ENCODE measurements at regions not wholly inside any gene's neighbourhood (a gene's known extent, or its start where the extent isn't known, plus 50 kb on each side); places are given as distances from the start of the nearest gene placed in this dataset.

DNA sequence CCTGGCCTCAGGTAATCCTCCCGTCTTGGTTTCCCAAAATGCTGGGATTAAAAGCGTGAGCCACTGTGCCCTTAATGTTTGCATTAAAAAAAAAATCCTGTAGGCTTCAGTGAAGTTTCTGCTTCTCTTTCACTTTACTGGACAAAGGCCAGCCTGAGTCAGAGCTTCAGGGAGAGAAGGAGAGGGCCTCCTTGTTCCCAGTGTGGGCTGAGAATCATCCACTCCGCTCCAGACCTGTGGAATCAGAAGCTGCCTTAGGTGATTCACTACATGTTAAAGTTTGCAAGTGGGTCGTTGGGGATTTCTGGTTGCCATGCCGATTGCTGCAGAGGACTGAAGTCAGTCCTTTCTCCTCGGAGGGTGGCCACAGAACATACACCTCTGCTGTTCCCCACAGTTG lies 113.3 kb upstream of the EEF1E1 start:
- peaks cover 0 to 10% (median 0%) of the 10 kb centered on the region in 4 donors for H3K4me1 ChIP-seq
- H3K4me3 ChIP-seq: no peak overlapping the region
- TF ChIP-seq, protein P1, sequence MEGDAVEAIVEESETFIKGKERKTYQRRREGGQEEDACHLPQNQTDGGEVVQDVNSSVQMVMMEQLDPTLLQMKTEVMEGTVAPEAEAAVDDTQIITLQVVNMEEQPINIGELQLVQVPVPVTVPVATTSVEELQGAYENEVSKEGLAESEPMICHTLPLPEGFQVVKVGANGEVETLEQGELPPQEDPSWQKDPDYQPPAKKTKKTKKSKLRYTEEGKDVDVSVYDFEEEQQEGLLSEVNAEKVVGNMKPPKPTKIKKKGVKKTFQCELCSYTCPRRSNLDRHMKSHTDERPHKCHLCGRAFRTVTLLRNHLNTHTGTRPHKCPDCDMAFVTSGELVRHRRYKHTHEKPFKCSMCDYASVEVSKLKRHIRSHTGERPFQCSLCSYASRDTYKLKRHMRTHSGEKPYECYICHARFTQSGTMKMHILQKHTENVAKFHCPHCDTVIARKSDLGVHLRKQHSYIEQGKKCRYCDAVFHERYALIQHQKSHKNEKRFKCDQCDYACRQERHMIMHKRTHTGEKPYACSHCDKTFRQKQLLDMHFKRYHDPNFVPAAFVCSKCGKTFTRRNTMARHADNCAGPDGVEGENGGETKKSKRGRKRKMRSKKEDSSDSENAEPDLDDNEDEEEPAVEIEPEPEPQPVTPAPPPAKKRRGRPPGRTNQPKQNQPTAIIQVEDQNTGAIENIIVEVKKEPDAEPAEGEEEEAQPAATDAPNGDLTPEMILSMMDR (IDR thresholded peaks at IDR 0.05): no peak
- H3K36me3 ChIP-seq: no peaks in the 10 kb centered on the region
- intact Hi-C loops (cut with DNase I; ENCODE audit: low total_unique reads): no loop called here
- no peak for DNase-seq
- no peaks in the 10 kb centered on the region for H3K27me3 ChIP-seq
- H3K27ac ChIP-seq: no peak overlapping the region
- no peaks in the 10 kb centered on the region for H3K9me3 ChIP-seq

DNA sequence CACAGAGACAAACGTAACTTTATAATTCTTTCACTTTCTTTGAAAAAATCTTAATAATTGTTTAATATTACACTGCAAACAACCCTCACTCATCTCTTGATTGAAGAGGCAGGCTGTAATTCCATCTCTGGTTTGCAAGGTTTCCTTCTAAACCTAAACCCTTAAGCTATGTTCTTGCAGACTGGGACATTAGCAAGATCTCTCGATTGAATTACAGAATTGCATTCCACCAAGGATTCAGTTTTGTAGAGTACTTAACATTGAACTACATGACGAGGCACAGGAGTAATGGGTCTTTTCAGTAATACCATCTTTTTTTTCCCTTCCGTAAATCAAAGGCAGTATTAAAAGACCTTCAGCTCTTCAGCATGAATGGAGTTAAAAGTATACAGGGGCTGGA lies 111.6 kb upstream of the EEF1E1 start:
- TF ChIP-seq, protein P1 (IDR thresholded peaks at IDR 0.05): no peak
- no peaks in the 10 kb centered on the region for H3K36me3 ChIP-seq
- H3K27me3 ChIP-seq: no peaks in the 10 kb centered on the region
- peaks cover 0 to 7% (median 0%) of the 10 kb centered on the region in 4 donors for H3K4me1 ChIP-seq
- H3K27ac ChIP-seq: no peak overlapping the region
- intact Hi-C loops (cut with DNase I; ENCODE audit: low total_unique reads): no loop called here
- no peak for DNase-seq
- H3K4me3 ChIP-seq: no peak overlapping the region
- no peaks in the 10 kb centered on the region for H3K9me3 ChIP-seq

DNA sequence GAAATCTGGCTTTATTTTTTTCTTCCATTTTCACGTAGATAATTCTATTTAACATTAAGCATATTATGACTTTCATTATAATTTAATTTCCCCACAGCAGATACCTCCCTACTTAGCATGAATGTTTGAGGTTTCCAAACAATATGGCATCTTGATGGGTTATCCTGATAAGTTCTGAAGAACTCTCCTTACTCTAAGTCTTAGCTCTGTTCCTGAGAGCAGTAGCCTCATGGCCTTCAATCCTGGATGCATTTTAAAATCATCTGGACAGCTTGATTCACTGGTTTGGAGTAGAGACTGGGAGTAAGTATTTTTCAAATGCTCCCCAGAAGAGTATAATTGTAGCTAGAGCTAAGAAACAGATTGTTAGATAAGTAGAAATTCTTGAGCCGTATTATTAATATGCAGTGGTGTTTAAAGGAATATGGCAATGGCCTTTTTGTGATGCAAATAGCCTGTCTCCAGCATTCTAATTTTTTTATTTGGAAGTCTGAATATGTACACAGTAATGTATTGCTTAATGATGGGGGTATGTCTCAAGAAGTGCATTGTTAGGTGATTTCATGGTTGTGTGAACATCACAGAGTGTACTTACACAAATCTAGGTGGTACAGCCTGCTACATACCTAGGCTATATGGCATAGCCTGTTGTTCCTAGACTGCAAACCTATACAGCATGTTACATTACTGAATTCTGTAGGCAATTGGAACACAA lies 110.5 kb upstream of the EEF1E1 start:
- no peak overlapping the region for H3K4me3 ChIP-seq
- H3K9me3 ChIP-seq: no peaks in the 10 kb centered on the region
- no peak overlapping the region for H3K27ac ChIP-seq
- H3K27me3 ChIP-seq: no peaks in the 10 kb centered on the region
- intact Hi-C loops (cut with DNase I; ENCODE audit: low total_unique reads): no loop called here
- TF ChIP-seq, protein P1 (IDR thresholded peaks at IDR 0.05): no peak
- no peaks in the 10 kb centered on the region for H3K36me3 ChIP-seq
- DNase-seq: no peak
- H3K4me1 ChIP-seq: no peaks in the 10 kb centered on the region

DNA sequence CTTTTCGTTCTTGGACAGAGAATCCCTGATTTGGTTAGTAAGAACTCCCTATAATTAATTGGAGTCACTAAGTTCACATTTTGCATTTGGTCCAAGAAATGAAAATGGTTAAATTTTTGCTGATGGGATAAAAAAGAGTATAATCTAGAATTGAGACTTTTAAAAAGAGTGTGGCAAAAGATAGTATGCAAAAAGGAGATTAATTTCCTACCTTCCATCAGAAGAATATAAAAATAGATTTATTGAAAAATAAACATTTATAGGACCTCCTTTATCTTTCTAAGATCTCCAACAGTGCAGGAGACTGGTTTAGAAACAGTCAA lies 105.5 kb upstream of the EEF1E1 start:
- H3K27ac ChIP-seq: no peak overlapping the region
- H3K36me3 ChIP-seq: no peaks in the 10 kb centered on the region
- H3K4me1 ChIP-seq: no peaks in the 10 kb centered on the region
- H3K27me3 ChIP-seq: no peaks in the 10 kb centered on the region
- no peak overlapping the region for H3K4me3 ChIP-seq
- TF ChIP-seq, protein P1 (IDR thresholded peaks at IDR 0.05): no peak
- no peaks in the 10 kb centered on the region for H3K9me3 ChIP-seq
- DNase-seq: no peak
- intact Hi-C loops (cut with DNase I; ENCODE audit: low total_unique reads): loop anchor here (10.0 kb wide), 1 partner anchor 633 kb away; no protein-coding TSS in a partner anchor

DNA sequence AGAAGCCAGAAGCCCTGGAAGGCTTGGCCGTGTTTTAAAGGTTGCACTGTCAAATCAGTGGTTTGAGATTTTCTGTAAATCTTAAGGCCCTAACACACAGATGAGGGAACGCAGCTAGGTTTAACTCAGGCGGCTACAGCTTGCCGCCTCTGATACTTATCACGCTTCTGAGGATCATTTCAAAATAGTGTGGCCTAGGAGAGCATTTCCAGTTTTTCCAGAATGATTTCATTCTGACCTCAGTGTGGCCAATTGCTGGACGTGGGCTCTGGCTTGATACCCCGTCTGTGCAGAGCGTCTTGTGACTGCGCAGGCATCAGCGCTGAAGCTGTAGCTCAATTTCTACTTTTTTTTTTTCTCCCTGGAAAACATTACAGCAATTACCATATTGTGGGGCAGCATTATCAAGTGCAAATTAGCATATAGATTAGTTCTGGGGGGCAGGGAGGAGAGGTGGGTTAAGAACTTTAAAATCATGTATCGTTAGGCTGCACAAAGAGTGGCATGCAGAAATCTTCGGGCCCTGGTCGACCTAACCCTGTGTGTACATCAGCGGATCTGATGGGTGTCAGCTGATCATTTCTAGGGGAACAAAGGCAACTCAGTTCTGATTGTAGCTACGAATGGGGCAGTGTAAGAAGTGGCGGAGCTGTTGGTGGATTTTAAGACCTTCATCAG lies 105.0 kb upstream of the EEF1E1 start:
- intact Hi-C loops (cut with DNase I; ENCODE audit: low total_unique reads): loop anchor here (10.0 kb wide), 1 partner anchor 633 kb away; no protein-coding TSS in a partner anchor
- TF ChIP-seq, protein P1 (IDR thresholded peaks at IDR 0.05): no peak

More for the DNA sequence above, 105.0 kb upstream of the EEF1E1 start:
- H3K9me3 ChIP-seq: no peaks in the 10 kb centered on the region
- H3K27ac ChIP-seq: no peak overlapping the region
- no peaks in the 10 kb centered on the region for H3K36me3 ChIP-seq
- no peak overlapping the region for H3K4me3 ChIP-seq
- H3K4me1 ChIP-seq: no peaks in the 10 kb centered on the region
- H3K27me3 ChIP-seq: no peaks in the 10 kb centered on the region
- no peak for DNase-seq
